NCI-H1048 (cell line): ENCODE measurements at regions not wholly inside any gene's neighbourhood (a gene's known extent, or its start where the extent isn't known, plus 50 kb on each side); places are given as distances from the start of the nearest gene placed in this dataset.

Experiments
- DNase-seq: peaks from one replicate; lab custom pipeline; 2025; lab: John Stamatoyannopoulos, UW

GRCh38 chr11:115897707-115898106, 393.5 kb upstream of the CADM1 start:
- no peak for DNase-seq

GRCh38 chr11:115896084-115896483, 391.9 kb upstream of the CADM1 start:
- DNase-seq, result no peak

- no peak for DNase-seq
These were observed 391.4 kb upstream of the CADM1 start for GRCh38 chr11:115895594-115895993.

GRCh38 chr11:115894176-115894575, 390.0 kb upstream of the CADM1 start:
- no peak for DNase-seq

- no peak for DNase-seq
These were observed 389.4 kb upstream of the CADM1 start for GRCh38 chr11:115893461-115894099.

- DNase-seq, result no peak
These were observed 387.8 kb upstream of the CADM1 start for GRCh38 chr11:115892016-115892415.

GRCh38 chr11:115891581-115891980, 387.4 kb upstream of the CADM1 start:
- DNase-seq, result no peak

- no peak for DNase-seq
These were observed 386.3 kb upstream of the CADM1 start for GRCh38 chr11:115890500-115890899.

- no peak for DNase-seq
These were observed 385.5 kb upstream of the CADM1 start for GRCh38 chr11:115889712-115890111.

- DNase-seq, result no peak
These were observed 383.5 kb upstream of the CADM1 start for GRCh38 chr11:115887727-115888126.

GRCh38 chr11:115887316-115887715, 383.1 kb upstream of the CADM1 start:
- no peak for DNase-seq

GRCh38 chr11:115886422-115886733, 382.2 kb upstream of the CADM1 start:
- no peak for DNase-seq

- DNase-seq, result no peak
These were observed 381.6 kb upstream of the CADM1 start for GRCh38 chr11:115885535-115886421.

GRCh38 chr11:115884800-115885534, 380.8 kb upstream of the CADM1 start:
- no peak for DNase-seq

GRCh38 chr11:115874843-115875242, 370.6 kb upstream of the CADM1 start:
- no peak for DNase-seq

- DNase-seq, result no peak
These were observed 369.6 kb upstream of the CADM1 start for GRCh38 chr11:115873813-115874212.

- DNase-seq, result no peak
These were observed 368.2 kb upstream of the CADM1 start for GRCh38 chr11:115872416-115872815.

- DNase-seq, result no peak
These were observed 367.0 kb upstream of the CADM1 start for GRCh38 chr11:115871161-115871760.

GRCh38 chr11:115869780-115870431, 365.7 kb upstream of the CADM1 start:
- no peak for DNase-seq

GRCh38 chr11:115869131-115869530, 364.9 kb upstream of the CADM1 start:
- no peak for DNase-seq

GRCh38 chr11:115860246-115860645, 356.0 kb upstream of the CADM1 start:
- no peak for DNase-seq

GRCh38 chr11:115848611-115849010, 344.4 kb upstream of the CADM1 start:
- DNase-seq, result no peak
